HG02571 (cell line): ENCODE measurements at regions not wholly inside any gene's neighbourhood (a gene's known extent, or its start where the extent isn't known, plus 50 kb on each side); places are given as distances from the start of the nearest gene placed in this dataset.
"Not testable (repeated sequence)": the region's sequence is repeated elsewhere in the genome, so short reads cannot be mapped to it uniquely, and the experiment has no call there.

Source experiments
- ATAC-seq: cut with Tn5 transposase; IDR thresholded peaks from one replicate; pipeline ENCODE4 v1.9.1; 2021; ENCODE audit warnings: mild to moderate bottlenecking, moderate library complexity; ENCODE audit not compliant: unreplicated experiment

DNA sequence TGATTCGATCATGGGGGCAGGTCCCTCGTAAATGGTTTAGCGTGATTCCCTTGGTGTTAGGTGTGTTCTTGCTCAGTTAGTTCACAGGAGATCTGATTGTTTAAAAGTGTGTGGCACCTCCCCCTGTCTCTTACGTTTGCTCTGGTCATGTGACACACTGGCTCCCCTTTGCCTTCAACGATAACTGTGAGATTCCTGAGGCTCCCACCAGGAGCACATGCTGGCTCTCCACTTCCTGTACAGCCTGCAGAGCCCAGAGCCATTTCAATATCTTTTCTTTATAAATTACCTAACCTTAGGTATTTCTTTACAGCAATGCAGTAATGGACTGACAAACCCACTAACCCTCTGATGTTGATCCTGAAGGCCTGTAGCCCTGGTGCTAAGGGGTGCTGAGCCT is 141.9 kb downstream of the FCRL5 start:
- ATAC-seq: no peak

DNA sequence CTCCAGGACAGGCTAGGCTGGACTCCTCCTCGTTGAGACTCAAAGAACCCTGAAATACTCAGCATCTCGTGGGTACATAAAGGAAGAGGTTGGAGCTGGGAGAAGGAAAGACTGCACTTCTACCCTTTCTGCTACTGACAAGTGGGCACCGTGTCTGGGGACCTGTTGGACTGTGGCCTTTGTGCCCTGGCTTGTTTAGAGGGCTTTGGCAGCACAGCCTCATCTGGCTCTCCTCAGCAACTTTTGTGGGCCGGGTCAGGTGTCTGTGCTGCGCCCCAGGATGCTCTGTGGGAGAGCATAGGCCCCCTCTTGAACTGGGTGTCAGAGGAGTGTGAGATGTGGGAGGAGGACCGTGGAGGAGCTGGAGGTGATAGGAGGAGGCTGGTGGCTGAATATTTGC is 142.4 kb downstream of the FCRL5 start:
- no peak for ATAC-seq

DNA sequence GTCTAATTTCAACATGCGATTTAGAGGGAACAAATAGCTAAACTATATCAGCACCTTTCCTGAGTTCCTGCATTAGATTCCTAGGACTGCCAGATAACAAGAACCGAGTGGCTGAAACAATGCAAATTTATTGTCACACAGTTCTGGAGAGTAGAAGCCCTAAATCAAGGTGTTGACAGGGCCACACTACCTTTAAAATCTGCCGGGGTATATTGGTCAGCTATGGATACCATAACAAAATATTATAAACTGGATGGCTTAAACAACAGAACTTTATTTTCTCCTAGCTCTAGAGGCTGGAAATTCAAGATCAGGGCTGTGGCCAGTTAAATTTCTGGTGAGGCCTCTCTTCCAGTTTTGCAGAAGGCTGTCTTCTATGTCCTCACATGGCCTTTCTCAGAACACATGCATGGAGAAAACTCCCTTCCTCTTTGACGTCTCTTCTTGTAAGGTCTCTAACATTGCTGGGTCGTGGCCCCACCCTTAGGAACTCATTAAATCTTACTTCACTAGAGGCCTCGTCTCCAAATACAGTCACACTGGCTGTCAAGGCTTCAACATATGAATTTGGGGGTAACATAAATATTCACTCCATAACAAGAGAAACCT is 144.3 kb downstream of the FCRL5 start:
- no peak for ATAC-seq

DNA sequence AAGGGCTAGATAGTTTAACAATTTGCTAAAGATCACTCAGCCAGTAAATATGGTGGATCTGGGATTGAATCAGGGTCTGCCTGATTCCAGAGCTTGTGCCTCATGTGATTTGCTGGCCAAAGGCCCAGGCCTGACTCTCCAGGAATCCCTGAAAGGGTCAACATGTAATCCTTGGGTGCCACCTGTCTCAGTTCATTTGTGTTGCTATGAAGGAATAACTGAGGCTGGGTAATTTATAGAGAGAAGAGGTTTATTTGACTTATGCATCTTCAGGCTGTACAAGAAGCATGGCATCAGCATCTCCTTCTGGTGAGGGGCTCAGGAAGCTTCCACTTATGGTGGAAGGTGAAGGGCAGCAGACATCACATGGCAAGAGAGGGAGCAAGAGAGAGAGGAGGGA is 144.9 kb downstream of the FCRL5 start:
- ATAC-seq: no peak

DNA sequence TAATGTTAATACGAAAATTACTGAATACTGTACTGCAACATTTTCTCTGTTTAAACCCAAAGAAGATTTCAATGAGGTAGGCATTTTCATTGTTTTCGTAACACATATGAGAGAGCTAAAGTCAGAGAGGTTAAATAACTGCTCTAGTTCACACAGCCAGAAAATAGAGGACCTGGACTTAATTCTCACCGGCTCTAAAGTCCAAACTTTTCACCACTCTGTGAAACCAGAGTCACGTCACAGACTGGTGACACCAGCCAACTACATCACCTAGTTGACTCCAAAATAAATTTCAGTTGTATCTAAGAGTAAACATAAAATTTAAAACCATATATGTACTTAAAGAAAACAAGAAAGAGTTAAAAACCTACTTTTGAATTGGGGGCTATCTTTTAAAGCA is 146.7 kb downstream of the FCRL5 start:
- ATAC-seq: no peak

DNA sequence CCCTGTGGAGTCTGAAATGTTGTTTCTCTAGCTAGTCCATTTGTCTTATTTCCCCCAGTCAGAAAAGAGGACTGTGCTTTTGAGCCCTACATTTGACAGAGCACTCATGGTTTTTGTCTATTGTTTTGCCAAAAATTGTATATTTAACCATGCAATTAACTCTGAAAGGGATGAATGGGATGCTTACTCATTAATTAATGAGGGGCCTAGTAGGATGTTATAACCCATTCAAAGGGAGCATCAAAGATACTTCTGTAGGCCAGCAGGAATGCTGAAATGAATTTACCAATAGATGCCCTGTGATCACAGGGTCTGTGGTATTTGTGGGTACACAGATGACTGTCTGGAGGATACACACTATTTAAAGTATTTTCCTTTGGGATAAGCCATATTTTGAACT is 147.7 kb downstream of the FCRL5 start:
- ATAC-seq: no peak

DNA sequence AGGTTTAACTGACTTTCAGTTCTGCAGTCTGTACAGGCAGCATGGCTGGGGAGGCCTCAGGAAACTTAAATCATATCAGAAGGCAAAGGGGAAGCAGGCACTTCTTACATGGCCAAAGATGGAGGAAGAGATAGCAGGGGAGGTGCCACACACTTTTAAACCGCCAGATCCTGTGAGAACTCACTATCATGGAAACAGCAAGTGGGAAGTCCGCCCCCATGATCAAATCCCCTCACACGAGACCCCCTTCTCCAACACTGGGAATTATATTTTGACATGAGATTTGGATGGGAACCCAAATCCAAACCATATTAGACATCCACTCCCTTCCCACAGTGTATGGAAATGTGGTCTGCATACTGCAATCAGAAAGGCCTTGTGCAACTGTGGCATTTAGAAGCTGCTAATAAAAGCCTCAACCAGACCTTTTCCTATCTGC is 148.2 kb downstream of the FCRL5 start:
- ATAC-seq: no peak

DNA sequence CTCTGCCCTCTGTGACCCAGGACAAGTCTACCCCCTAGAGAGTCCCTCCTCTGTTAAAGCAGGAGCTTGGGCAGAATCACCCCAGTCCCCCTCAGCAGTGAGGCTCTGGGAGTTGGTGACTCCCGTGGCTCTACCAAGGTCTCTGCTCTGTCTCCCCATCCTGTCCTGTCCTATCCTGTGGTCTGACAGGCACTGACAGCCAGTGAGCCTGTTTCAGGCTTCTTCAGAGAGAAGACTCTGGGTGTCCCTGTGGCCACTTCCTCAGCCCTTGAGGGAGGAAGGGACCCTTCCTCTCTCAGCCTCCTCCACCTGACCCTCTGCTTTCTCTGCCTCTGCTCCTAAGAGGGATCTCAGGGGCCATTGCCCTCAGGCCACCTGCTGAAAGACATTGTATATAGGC is 148.7 kb downstream of the FCRL5 start:
- no peak for ATAC-seq

DNA sequence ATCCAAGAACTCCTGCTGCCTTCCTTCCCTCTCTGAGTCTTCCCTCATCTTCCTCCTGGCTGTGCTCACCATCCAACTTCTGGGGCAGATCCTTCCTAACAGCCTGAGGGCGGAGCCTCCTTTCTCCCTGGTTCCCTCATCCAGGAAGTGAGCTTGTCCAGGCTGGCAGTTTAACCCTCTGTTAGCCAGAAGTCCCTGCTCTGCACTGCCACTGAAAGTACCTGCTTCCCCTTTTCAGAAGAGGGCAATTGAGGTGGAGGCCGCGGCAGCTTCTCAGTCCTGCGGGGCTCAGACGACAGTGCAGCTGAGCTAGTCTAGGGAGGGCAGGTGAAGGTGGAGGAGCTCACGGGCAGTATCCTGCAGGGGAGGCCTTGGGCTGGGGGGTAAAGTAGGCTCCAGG is 149.1 kb downstream of the FCRL5 start:
- ATAC-seq: no peak

DNA sequence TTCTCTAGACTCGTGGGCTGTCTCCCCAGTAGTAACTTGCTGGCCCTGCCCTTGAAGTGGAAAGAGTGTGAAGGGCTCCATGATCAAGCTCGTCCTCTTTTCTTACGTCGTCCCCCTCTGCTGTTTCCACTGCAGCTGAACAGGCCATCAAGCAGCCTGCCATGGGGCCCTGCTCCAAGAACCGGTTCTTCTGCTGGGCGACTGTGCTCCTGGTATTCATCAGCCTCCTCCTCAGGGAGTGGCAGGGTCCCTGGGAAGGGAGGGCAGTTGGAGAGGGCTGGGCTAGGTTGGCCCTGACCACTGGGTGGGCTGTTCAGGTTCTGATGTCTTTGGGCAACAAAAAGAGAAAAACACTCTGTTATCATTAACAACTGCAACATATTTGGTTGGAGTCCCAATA is 151.5 kb downstream of the FCRL5 start:
- ATAC-seq: no peak

DNA sequence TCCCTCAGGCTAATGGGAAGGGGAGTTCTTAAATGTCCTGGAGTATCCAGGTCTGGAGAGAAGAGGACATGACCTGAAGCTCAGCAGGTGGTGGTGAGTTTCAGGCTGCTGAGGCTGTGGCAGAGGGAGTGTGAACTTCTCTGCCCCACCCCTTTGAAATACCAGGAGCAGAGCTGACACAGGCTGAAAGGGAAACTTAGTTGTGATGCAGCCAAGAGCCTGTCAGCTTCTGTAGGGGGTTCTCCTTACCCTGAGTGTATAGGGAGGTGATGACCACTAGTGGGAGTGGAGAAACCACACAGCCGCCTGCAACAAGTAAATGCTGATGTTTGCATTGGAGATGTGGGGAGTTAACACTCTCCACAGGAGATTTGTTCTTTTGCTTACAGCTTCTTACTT is 152.3 kb downstream of the FCRL5 start:
- ATAC-seq: peak; percentile 68

DNA sequence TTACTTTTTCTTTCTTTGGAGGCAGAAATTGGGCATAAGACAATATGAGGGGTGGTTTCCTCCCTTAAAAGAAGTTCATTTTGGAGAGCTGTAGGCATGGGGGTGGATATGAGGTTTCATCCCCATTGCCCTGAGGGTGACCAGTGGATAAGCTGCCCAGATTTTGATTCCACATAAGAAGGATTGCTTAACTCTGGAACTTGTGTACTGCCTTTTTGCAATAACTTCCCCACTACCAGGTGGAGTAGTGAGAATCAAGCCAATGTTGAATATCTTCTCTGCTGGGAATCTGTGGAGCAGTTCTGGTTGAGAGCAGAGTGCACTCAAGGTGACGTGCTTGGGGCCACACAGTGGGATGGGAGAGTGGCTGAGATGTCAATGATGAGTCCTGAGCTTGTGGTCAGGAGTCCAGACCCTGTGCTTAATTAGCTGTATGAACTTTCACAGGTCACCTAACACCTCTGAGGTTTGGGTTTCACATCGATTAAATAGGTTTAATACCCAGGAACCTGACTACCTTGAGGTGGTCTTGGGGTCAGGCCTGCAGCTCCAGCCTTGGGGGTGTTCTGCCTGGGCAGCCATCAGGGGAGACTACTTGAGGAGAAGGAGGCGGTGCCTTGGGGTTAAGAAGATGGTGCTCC is 152.9 kb downstream of the FCRL5 start:
- no peak for ATAC-seq

DNA sequence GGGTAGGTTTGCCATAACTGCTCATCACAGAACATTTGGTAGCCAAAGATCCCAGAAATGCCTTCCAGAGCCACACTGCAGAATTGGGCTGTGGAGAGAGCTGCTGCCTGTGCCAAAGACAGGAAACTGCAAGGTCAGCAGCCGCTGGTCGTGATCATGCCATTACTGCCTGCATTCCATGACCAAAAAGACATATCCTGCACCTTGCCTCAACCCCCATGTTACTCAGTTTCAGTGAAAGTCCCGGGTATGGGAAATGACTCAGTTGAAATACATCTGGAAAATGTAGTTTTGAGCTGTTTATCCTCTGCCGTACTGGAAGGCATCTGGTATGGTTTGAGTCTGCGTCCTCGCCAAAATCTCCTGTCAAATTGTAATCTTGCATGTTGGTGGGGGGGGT is 161.7 kb downstream of the FCRL5 start:
- ATAC-seq: no peak

DNA sequence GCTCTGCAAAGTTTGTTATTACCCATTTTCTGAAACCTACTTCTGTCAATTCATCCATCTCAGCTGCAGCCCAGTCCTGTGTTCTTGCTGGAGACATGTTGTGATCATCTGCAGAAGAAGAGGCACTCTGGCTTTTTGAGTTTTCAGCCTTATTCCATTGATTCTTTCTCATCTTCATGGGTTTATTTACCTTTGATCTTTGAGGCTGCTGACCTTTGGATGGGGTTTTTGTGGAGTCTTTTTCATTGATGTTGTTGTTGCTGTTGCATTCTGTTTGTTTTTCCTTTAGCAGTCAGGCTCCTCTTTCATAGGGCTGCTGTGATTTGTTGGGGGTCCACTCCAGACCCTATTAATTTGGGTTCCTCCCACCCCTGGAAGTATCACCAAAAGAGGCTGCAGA is 164.3 kb downstream of the FCRL5 start:
- ATAC-seq: no peak

DNA sequence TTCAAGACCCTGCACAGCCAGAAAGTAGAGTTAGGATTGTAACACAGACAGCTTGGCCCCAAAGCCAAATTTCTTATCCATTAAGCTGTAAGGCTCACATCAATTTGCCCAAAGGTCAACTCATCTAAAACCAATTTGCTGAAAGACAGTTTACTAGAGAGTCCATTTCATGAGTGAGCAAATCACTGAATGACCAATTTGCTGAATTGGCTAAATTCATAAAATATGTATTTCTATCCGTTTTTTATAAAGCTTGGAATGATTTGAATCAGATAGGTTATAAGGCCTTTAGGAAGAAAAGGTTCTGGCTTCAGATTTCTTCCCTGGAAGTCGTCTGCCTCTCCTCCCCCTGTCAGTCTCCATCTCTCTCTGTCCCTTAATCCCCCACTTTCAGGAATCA is 168.1 kb downstream of the FCRL5 start:
- no peak for ATAC-seq

DNA sequence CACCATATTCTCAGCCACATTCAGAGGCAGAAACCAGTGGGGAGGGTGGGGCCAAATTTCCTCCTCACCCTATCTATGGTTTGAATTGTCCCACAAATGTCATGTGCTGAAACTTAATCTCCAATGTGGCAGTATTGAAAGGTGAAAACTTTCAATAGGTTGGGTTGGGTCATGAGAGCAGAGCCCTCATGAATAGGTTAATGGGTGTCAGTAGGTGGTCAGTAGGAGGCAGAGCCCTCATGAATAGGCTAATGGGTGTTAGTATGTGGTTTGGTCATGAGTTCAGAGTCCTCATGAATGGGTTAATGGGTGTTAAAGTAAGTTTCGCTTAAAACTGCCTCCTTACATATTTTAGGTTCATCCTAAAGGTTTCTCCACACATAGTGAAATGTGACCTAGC is 170.0 kb downstream of the FCRL5 start:
- ATAC-seq: no peak

DNA sequence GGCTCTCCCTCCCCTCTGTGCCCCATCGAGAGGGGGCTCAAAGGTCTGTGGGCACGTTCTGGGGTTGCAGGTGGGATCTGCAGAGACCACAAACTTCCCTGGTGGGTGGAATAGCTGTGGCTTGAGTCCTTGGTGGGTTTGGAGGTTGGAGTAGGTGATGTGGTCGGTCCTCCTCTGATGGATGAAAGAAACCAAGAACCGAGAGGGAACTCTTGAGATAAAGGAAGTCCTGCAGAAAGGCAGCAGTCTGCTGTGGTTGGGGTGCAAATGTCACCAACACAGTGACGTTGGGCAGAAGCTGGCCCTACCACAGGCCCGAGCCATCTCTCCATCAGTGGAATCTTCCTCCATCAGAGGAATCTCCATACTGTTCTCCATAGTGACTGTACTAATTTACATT is 171.8 kb downstream of the FCRL5 start:
- ATAC-seq: no peak

DNA sequence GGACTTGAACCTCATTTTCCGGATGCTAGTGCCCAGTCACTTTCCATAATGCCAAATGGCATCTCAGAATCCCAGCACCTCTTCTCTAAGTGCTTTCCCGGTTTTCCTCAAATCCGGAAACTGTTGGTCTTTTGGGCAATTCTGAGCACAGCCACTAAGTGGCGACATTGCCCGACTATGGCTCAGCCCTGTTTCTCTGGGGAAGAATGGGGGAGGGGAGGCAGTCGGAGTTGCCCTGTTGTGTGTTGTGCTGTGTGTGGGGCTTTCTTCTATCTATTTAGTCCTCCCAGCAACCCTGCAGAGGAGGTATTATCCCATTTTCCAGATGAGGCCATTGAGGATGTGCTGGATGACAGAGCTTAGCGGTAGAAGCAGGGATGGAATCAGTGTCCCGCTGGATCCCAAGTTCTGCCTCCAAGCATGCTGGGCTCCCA is 175.0 kb downstream of the FCRL5 start:
- ATAC-seq: not testable (repeated sequence)

DNA sequence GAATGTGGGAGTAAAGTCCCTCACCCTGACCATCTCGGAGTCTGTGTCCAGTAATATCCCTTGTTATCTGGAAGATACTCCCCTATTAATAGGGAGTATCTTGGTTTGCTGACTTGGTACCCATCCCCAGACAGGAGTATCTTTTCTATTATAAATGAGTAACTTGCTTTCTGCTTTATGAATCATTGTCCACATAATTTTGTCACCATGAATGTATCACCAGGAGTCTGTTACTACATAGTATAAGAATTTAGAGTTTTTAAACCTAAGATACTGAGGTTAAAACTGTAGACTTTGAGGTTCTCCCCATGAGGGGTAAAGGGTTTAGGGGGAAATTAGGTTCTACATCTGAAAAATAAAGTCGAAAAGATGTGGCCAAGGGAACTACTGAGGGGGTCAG is 175.6 kb downstream of the FCRL5 start:
- no peak for ATAC-seq

DNA sequence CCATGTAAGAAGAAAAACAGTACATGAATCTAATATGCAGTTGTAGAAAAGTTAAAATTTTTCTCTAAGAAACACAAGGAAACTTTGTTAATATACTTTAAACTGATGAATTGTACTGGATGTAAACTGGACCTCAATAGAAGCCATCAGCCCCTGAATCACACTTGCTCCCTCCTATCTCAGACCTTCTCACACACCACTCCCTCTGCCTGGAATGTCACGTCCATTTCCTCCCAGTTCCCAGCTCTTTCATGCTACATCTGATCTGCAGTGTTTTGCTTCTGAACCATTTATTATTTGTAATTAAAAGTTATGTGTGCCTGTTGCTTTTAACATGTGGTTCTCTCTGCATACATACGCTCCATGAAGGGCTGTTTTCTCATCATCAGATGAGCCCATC is 180.0 kb downstream of the FCRL5 start:
- not testable (repeated sequence) for ATAC-seq

DNA sequence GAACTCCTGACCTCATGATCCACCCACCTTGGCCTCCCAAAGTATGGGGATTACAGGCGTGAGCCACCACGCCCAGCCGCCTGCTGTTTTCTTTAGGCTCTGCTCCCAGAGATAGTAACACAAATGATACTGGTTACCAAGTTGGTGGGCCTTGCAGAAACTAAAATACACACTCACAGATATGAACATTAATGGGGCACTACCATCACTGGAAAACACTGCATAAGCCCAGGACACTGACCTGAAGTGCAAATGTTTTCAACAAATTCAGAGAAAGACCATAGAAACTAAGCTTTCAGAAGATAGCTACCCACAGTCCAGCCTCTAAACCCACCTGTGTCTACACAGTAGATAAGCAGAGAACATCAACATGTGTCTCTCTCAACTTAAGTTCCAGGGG is 180.5 kb downstream of the FCRL5 start:
- ATAC-seq: no peak

DNA sequence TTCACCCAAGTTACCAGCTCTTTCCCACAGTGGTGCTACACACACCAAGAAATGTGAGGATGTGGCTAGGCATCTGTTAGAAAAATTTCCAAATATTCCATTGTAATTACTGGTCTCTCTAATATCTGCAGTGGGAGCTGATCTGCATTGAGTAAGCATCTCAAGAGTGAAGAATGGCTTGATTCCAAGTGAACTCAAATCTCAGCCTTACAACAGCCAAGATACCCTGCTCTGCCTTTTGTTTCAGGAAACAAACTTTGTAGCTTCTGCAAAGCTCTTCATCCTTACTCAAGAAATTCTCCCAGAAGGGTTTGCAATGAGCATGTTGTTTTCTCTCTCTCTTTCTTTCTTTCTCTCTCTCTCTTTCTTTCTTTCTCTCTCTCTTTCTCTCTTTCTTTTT is 181.1 kb downstream of the FCRL5 start:
- no peak for ATAC-seq

DNA sequence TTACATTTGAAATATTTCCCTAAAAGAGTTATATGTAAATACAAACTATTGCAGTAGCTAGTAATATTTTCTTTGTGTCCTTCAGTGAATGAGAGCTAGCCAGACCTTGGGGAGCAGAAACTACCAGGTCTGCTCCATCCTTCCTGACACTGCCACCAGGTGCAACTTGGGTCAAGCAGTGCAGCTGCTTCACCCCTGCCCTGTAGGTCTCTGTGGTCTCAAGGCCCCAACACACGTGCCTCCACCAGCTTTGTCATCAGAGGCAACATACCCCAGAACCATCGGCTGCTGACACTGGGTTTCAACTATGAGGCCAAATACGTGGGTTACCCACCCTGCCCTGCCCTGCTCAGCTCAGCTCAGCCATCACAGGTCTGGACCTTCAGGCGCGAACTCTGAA is 181.6 kb downstream of the FCRL5 start:
- ATAC-seq: no peak
